MM.1S (cell line): ENCODE measurements at regions not wholly inside any gene's neighbourhood (a gene's known extent, or its start where the extent isn't known, plus 50 kb on each side); places are given as distances from the start of the nearest gene placed in this dataset.

ENCODE experiments used
- EZH2 ChIP-seq: fragments of 300-600 bp; sonication (generic); optimal IDR thresholded peaks from 2 replicates; pipeline ENCODE3; 2017; ENCODE audit warnings: low read depth, mild to moderate bottlenecking, antibody characterized with exemption, low read length, mixed read lengths
- EZH2phosphoT487 ChIP-seq: fragments of 300-600 bp; sonication (generic); IDR thresholded peaks from 2 replicates; pipeline ENCODE4 v1.6.1; 2018; ENCODE audit warnings: antibody characterized with exemption, low read length
- TF ChIP-seq, protein P1 (sequence below): fragments of 300-600 bp; sonication (generic); IDR thresholded peaks from 2 replicates; pipeline ENCODE4 v1.5.1; 2016; ENCODE audit warnings: antibody characterized with exemption, low read length, mixed read lengths

DNA sequence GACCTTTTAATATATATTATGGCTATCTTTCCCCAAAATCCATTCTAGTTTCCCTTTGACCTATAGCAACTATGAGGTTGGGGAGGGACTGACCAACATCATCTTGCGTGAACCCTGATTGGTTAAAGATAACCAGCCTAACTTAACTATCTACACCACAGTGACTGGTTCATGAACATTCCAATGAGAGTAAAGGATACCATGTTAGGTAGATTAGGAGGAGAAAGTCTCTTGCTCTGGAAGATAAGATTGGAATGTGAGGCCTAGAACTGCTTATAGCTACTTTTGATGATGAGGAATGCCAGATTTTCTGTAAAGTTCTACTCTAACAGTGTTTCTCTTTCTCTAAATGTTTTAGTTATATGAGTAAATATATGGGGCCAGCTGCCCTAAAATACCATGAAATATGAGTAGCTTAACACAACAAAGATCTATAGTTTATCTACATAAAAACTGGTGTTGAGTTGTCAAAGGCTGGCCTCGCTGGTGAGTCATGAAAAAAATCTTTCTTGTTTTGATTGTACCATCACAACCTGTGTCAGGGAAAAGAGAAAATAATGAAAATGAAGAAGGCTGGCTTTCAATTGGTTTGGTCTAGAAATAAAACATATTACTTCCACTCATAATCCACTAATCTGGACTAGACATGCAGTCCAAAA, 481.4 kb downstream of the NSUN3 start:
- TF ChIP-seq, protein P1, sequence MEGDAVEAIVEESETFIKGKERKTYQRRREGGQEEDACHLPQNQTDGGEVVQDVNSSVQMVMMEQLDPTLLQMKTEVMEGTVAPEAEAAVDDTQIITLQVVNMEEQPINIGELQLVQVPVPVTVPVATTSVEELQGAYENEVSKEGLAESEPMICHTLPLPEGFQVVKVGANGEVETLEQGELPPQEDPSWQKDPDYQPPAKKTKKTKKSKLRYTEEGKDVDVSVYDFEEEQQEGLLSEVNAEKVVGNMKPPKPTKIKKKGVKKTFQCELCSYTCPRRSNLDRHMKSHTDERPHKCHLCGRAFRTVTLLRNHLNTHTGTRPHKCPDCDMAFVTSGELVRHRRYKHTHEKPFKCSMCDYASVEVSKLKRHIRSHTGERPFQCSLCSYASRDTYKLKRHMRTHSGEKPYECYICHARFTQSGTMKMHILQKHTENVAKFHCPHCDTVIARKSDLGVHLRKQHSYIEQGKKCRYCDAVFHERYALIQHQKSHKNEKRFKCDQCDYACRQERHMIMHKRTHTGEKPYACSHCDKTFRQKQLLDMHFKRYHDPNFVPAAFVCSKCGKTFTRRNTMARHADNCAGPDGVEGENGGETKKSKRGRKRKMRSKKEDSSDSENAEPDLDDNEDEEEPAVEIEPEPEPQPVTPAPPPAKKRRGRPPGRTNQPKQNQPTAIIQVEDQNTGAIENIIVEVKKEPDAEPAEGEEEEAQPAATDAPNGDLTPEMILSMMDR: no peak
- TF ChIP-seq EZH2 (no peak), EZH2phosphoT487 (no peak)
